ENCODE measurements at regions not wholly inside any gene's neighbourhood (a gene's known extent, or its start where the extent isn't known, plus 50 kb on each side); places are given as distances from the start of the nearest gene placed in this dataset.

GRCh38 chr13:106794117-106794516 lies 226.2 kb upstream of the ARGLU1 start:
- TF ChIP-seq, protein P1, sequence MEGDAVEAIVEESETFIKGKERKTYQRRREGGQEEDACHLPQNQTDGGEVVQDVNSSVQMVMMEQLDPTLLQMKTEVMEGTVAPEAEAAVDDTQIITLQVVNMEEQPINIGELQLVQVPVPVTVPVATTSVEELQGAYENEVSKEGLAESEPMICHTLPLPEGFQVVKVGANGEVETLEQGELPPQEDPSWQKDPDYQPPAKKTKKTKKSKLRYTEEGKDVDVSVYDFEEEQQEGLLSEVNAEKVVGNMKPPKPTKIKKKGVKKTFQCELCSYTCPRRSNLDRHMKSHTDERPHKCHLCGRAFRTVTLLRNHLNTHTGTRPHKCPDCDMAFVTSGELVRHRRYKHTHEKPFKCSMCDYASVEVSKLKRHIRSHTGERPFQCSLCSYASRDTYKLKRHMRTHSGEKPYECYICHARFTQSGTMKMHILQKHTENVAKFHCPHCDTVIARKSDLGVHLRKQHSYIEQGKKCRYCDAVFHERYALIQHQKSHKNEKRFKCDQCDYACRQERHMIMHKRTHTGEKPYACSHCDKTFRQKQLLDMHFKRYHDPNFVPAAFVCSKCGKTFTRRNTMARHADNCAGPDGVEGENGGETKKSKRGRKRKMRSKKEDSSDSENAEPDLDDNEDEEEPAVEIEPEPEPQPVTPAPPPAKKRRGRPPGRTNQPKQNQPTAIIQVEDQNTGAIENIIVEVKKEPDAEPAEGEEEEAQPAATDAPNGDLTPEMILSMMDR (IDR thresholded peaks at IDR 0.05; ENCODE audit: insufficient read depth, low read length, poor library complexity, severe bottlenecking), result no peak
- TF ChIP-seq EZH2phosphoT487 (conservative IDR thresholded peaks at IDR 0.05; ENCODE audit: low read length), result no peak

All from SU-DHL-6 (cell line).